ENCODE measurements at regions not wholly inside any gene's neighbourhood (a gene's known extent, or its start where the extent isn't known, plus 50 kb on each side); places are given as distances from the start of the nearest gene placed in this dataset.
"Not testable (repeated sequence)": the region's sequence is repeated elsewhere in the genome, so short reads cannot be mapped to it uniquely, and the experiment has no call there.

- Mint-ChIP-seq H3K4me3 (no peak overlapping the region), H3K27me3 (ENCODE audit: low read depth) (no peaks in the 10 kb centered on the region), H3K27ac (no peak overlapping the region), H3K4me1 (ENCODE audit: low read depth) (no peaks in the 10 kb centered on the region), H3K9me3 (no peaks in the 10 kb centered on the region), H3K36me3 (ENCODE audit: insufficient read depth in 2 of 2) (no peaks in the 10 kb centered on the region)
- ATAC-seq (replicated peaks in 1 of 2) (no peak), DNase-seq (peak in 1 of 2 donors; percentile 2)
These were observed 146.1 kb upstream of the NLGN4Y start for GRCh38 chrY:14378217-14378616.

GRCh38 chrY:14410549-14411030 lies 113.7 kb upstream of the NLGN4Y start:
- H3K36me3 Mint-ChIP-seq (ENCODE audit: insufficient read depth in 2 of 2); H3K27me3 Mint-ChIP-seq (ENCODE audit: low read depth); H3K4me1 Mint-ChIP-seq (ENCODE audit: low read depth); H3K27ac Mint-ChIP-seq; H3K9me3 Mint-ChIP-seq; DNase-seq; ATAC-seq (replicated peaks in 1 of 2); H3K4me3 Mint-ChIP-seq: not testable (repeated sequence)

GRCh38 chrY:14411334-14411733 lies 113.0 kb upstream of the NLGN4Y start:
- Mint-ChIP-seq H3K4me1 (ENCODE audit: low read depth) (no peaks in the 10 kb centered on the region), H3K27me3 (ENCODE audit: low read depth) (no peaks in the 10 kb centered on the region), H3K27ac (no peak overlapping the region), H3K9me3 (no peaks in the 10 kb centered on the region), H3K4me3 (no peak overlapping the region), H3K36me3 (ENCODE audit: insufficient read depth in 2 of 2) (no peaks in the 10 kb centered on the region)
- DNase-seq: no peak
- no peak for ATAC-seq (replicated peaks in 1 of 2)

- ATAC-seq (replicated peaks in 1 of 2): no peak
- no peak for DNase-seq
- no peak overlapping the region for H3K27ac Mint-ChIP-seq
- H3K4me1 Mint-ChIP-seq (ENCODE audit: low read depth): no peaks in the 10 kb centered on the region
- no peaks in the 10 kb centered on the region for H3K9me3 Mint-ChIP-seq
- no peaks in the 10 kb centered on the region for H3K36me3 Mint-ChIP-seq (ENCODE audit: insufficient read depth in 2 of 2)
- H3K4me3 Mint-ChIP-seq: no peak overlapping the region
- H3K27me3 Mint-ChIP-seq (ENCODE audit: low read depth): no peaks in the 10 kb centered on the region
These were observed 87.8 kb upstream of the NLGN4Y start for GRCh38 chrY:14436546-14436945.

- Mint-ChIP-seq H3K4me1 (ENCODE audit: low read depth) (no peaks in the 10 kb centered on the region), H3K9me3 (no peaks in the 10 kb centered on the region), H3K27ac (no peak overlapping the region), H3K36me3 (ENCODE audit: insufficient read depth in 2 of 2) (no peaks in the 10 kb centered on the region), H3K4me3 (no peak overlapping the region), H3K27me3 (ENCODE audit: low read depth) (no peaks in the 10 kb centered on the region)
- ATAC-seq (replicated peaks in 1 of 2) (no peak), DNase-seq (no peak)
These were observed 86.7 kb upstream of the NLGN4Y start for GRCh38 chrY:14437626-14438025.

GRCh38 chrY:14438395-14438794 lies 85.9 kb upstream of the NLGN4Y start:
- ATAC-seq (replicated peaks in 1 of 2): no peak
- H3K27ac Mint-ChIP-seq: no peak overlapping the region

DNA sequence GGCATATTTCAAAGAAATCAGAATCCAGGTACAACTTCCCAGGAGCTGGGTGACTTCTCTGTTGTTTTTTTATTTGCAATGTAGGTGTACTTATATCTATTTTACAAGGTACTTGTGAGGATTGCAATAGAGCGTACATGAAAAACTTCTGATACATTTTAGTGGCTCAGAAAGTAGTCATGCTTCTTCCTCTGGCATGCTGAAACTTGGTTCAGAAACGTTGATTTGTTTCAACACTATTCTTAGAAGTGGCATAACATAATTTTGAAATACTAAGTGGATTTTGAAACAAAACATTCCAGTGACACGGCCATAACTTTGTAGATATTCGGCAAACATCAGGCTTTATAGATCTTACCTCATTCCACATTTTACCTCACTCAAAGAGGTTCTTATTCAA lies 79.8 kb upstream of the NLGN4Y start:
- H3K36me3 Mint-ChIP-seq (ENCODE audit: insufficient read depth in 2 of 2): no peaks in the 10 kb centered on the region
- no peaks in the 10 kb centered on the region for H3K27me3 Mint-ChIP-seq (ENCODE audit: low read depth)
- DNase-seq (no peak), ATAC-seq (replicated peaks in 1 of 2) (no peak)
- no peak overlapping the region for H3K27ac Mint-ChIP-seq
- H3K9me3 Mint-ChIP-seq: peaks cover 0 to 3% of the 10 kb centered on the region in 2 donors
- H3K4me1 Mint-ChIP-seq (ENCODE audit: low read depth): no peaks in the 10 kb centered on the region
- H3K4me3 Mint-ChIP-seq: no peak overlapping the region

More at GRCh38 chrY:14438395-14438794, 85.9 kb upstream of the NLGN4Y start:
- Mint-ChIP-seq H3K36me3 (ENCODE audit: insufficient read depth in 2 of 2) (no peaks in the 10 kb centered on the region), H3K27me3 (ENCODE audit: low read depth) (no peaks in the 10 kb centered on the region), H3K4me3 (no peak overlapping the region), H3K9me3 (no peaks in the 10 kb centered on the region), H3K4me1 (ENCODE audit: low read depth) (no peaks in the 10 kb centered on the region)
- DNase-seq: no peak

GRCh38 chrY:14468151-14468683 lies 56.1 kb upstream of the NLGN4Y start:
- H3K27ac Mint-ChIP-seq: no peak overlapping the region
- peak in 1 of 2 donors; percentile 0 for DNase-seq
- no peak overlapping the region for H3K4me3 Mint-ChIP-seq
- H3K27me3 Mint-ChIP-seq (ENCODE audit: low read depth): no peaks in the 10 kb centered on the region
- no peaks in the 10 kb centered on the region for H3K36me3 Mint-ChIP-seq (ENCODE audit: insufficient read depth in 2 of 2)
- H3K4me1 Mint-ChIP-seq (ENCODE audit: low read depth): no peaks in the 10 kb centered on the region
- no peak for ATAC-seq (replicated peaks in 1 of 2)
- no peaks in the 10 kb centered on the region for H3K9me3 Mint-ChIP-seq

GRCh38 chrY:14472421-14472820 lies 51.9 kb upstream of the NLGN4Y start:
- H3K27ac Mint-ChIP-seq: no peak overlapping the region

DNA sequence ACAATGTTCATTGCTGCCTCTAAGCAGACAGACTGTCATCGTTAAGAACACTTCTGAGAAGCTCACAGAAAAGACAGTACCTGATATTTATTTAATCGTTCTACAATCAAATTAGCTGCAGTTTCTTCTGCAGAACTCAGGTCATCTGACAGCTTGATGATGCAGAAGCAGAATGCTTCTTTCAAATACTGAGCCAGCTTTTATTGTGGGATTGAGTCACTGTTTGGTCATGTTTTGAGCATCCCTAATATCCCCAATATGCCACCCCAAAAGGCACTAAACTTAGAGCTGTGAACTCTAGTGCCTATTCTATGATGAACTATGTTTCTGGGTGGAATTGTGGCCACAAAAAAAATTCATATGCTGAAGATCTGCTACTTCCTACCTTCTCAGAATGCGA lies 51.0 kb upstream of the NLGN4Y start:
- Mint-ChIP-seq H3K4me1 (ENCODE audit: low read depth) (no peaks in the 10 kb centered on the region), H3K27me3 (ENCODE audit: low read depth) (no peaks in the 10 kb centered on the region), H3K27ac (no peak overlapping the region), H3K9me3 (no peaks in the 10 kb centered on the region), H3K36me3 (ENCODE audit: insufficient read depth in 2 of 2) (peaks cover 0 to 3% of the 10 kb centered on the region in 2 donors), H3K4me3 (no peak overlapping the region)
- DNase-seq (no peak), ATAC-seq (replicated peaks in 1 of 2) (no peak)

More at GRCh38 chrY:14472421-14472820, 51.9 kb upstream of the NLGN4Y start:
- Mint-ChIP-seq H3K36me3 (ENCODE audit: insufficient read depth in 2 of 2) (peaks cover 0 to 3% of the 10 kb centered on the region in 2 donors), H3K4me1 (ENCODE audit: low read depth) (no peaks in the 10 kb centered on the region), H3K27me3 (ENCODE audit: low read depth) (no peaks in the 10 kb centered on the region), H3K9me3 (no peaks in the 10 kb centered on the region), H3K4me3 (no peak overlapping the region)
- ATAC-seq (replicated peaks in 1 of 2): no peak
- no peak for DNase-seq
